ENCODE measurements at regions not wholly inside any gene's neighbourhood (a gene's known extent, or its start where the extent isn't known, plus 50 kb on each side); places are given as distances from the start of the nearest gene placed in this dataset.

- no peak for TF ChIP-seq CTCF (conservative IDR thresholded peaks at IDR 0.05; ENCODE audit: low read depth, low read length)
- no peak for TF ChIP-seq EZH2 (IDR thresholded peaks at IDR 0.05; ENCODE audit: borderline replicate concordance, low read depth, low read length, poor library complexity, severe bottlenecking)
- ChIA-PET POLR2A (ENCODE audit: low non-redundant PET) (no interaction called here), CTCF (no interaction called here)
- H3K27me3 ChIP-seq (replicated peaks; ENCODE audit: insufficient read depth, low read depth, low read length, poor library complexity) = peaks cover 4% of the 10 kb centered on the region
- no peak for DNase-seq (ENCODE audit: low spot score)
- intact Hi-C loops (cut with micrococcal nuclease; ENCODE audit: unreplicated experiment) = no loop called here
- no peaks in the 10 kb centered on the region for H3K36me3 ChIP-seq (ENCODE audit: insufficient read depth, low read length, poor library complexity, severe bottlenecking)
- H3K4me1 ChIP-seq (ENCODE audit: insufficient read depth, low read length, poor library complexity, severe bottlenecking) = no peaks in the 10 kb centered on the region
- no peak overlapping the region for H3K4me3 ChIP-seq (ENCODE audit: low read depth, low read length, poor library complexity, severe bottlenecking)
- BruUV-seq (replicated peaks) = no TSS peak
- no peaks in the 10 kb centered on the region for H3K9me3 ChIP-seq (ENCODE audit: low read depth, low read length, poor library complexity, severe bottlenecking)
- no peak overlapping the region for H3K27ac ChIP-seq (ENCODE audit: low read depth, low read length, poor library complexity, severe bottlenecking)
Measured at GRCh38 chr2:126306539-126306938, 349.4 kb upstream of the GYPC start.

DNA sequence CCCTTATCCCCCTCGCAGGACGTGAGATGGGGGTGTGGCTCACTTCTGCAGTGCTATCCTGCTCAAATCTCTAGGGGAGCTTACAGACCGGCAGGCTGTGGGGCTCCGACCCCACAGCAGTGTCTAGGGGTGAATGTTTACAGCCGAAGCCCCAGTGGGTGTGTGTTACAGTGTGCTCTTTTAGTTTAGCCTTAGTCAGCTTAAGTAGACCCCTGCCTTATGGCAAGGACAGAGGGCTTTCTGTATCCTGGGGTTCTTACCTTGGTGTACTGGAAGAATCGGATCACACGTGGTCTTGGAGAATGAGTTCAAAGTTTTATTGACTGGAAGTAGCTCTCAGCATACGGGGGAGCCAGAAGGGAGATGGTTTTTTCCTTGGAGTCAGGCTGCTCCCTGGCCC is 348.2 kb upstream of the GYPC start:
- Histone ChIP-seq H3K9me3 (ENCODE audit: low read depth, low read length, poor library complexity, severe bottlenecking) (no peaks in the 10 kb centered on the region), H3K27me3 (replicated peaks; ENCODE audit: insufficient read depth, low read depth, low read length, poor library complexity) (peaks cover 4% of the 10 kb centered on the region), H3K27ac (ENCODE audit: low read depth, low read length, poor library complexity, severe bottlenecking) (no peak overlapping the region), H3K36me3 (ENCODE audit: insufficient read depth, low read length, poor library complexity, severe bottlenecking) (no peaks in the 10 kb centered on the region), H3K4me3 (ENCODE audit: low read depth, low read length, poor library complexity, severe bottlenecking) (no peak overlapping the region), H3K4me1 (ENCODE audit: insufficient read depth, low read length, poor library complexity, severe bottlenecking) (no peaks in the 10 kb centered on the region)
- TF ChIP-seq EZH2 (IDR thresholded peaks at IDR 0.05; ENCODE audit: borderline replicate concordance, low read depth, low read length, poor library complexity, severe bottlenecking) (no peak), CTCF (conservative IDR thresholded peaks at IDR 0.05; ENCODE audit: low read depth, low read length) (no peak)
- intact Hi-C loops (cut with micrococcal nuclease; ENCODE audit: unreplicated experiment) = no loop called here
- no TSS peak for BruUV-seq (replicated peaks)
- no peak for DNase-seq (ENCODE audit: low spot score)
- ChIA-PET CTCF (no interaction called here), POLR2A (ENCODE audit: low non-redundant PET) (no interaction called here)

DNA sequence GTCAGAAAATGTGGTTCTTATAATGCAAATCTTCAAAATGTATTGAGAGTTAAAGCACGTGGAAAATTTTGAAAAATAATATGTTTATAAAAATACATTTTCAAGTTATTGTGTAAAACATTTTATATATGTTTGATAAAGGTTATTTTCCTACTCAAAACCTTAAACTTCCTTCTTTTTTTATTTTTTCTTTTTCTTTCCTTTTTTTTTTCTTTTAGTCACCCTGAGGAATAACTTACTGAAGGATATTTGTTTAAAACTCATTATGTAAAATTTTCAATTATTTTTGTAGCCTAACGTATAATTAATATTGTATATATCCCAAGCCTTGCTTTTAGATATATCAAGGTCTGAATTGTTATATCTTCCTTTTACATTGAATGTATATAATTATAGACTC is 346.8 kb upstream of the GYPC start:
- no peak overlapping the region for H3K27ac ChIP-seq (ENCODE audit: low read depth, low read length, poor library complexity, severe bottlenecking)
- BruUV-seq (replicated peaks) = no TSS peak
- intact Hi-C loops (cut with micrococcal nuclease; ENCODE audit: unreplicated experiment) = no loop called here
- TF ChIP-seq CTCF (conservative IDR thresholded peaks at IDR 0.05; ENCODE audit: low read depth, low read length) = no peak
- TF ChIP-seq EZH2 (IDR thresholded peaks at IDR 0.05; ENCODE audit: borderline replicate concordance, low read depth, low read length, poor library complexity, severe bottlenecking) = no peak
- DNase-seq (ENCODE audit: low spot score) = no peak
- H3K4me3 ChIP-seq (ENCODE audit: low read depth, low read length, poor library complexity, severe bottlenecking) = no peak overlapping the region
- H3K4me1 ChIP-seq (ENCODE audit: insufficient read depth, low read length, poor library complexity, severe bottlenecking) = no peaks in the 10 kb centered on the region
- no peaks in the 10 kb centered on the region for H3K27me3 ChIP-seq (replicated peaks; ENCODE audit: insufficient read depth, low read depth, low read length, poor library complexity)
- H3K36me3 ChIP-seq (ENCODE audit: insufficient read depth, low read length, poor library complexity, severe bottlenecking) = no peaks in the 10 kb centered on the region
- CTCF ChIA-PET = no interaction called here
- no peaks in the 10 kb centered on the region for H3K9me3 ChIP-seq (ENCODE audit: low read depth, low read length, poor library complexity, severe bottlenecking)
- POLR2A ChIA-PET (ENCODE audit: low non-redundant PET) = no interaction called here
